ENCODE measurements at regions not wholly inside any gene's neighbourhood (a gene's known extent, or its start where the extent isn't known, plus 50 kb on each side); places are given as distances from the start of the nearest gene placed in this dataset.

DNA sequence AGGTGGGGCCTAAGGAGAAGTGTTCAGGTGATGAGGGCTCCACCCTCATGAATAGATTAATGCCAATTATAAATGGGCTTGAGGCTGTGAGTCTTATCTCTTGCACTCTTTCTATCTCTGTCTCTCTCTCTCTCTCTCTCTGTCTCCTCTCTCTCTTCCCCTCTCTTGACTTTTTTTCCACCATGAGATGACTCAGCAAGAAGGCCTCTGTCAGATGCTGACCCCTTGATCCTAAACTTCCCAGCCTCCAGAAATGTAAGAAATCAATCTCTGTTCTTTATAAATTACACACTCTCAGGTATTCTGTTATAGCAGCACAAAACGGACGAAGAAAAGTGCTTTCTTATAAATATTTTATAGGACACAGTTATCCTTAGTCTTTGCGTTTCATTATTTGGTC is 184.9 kb upstream of the PCDH7 start:
- POLR2A ChIA-PET: no interaction called here

DNA sequence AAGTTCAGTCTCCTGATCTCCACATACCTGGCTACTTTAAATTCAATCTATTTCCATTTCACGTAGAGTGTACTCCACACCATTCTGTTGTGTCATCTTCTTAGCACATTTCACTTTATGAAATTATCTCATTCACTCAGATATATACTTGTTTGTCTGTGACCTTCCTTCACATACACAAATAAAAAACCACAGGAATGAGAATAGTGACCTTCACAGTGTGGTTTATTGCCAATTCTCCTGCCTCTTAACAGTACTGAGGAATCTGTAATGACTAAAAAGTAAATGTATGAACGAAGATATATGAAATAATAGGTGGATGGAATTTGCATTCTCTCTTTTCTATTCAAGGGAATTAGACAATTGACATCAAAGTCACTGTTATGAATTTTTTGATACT is 183.9 kb upstream of the PCDH7 start:
- CTCF ChIA-PET: no interaction called here
- Histone ChIP-seq H3K9me3 (ENCODE audit: control extremely low read depth in 1 of 5, control insufficient read depth in 4 of 5, insufficient read depth in 2 of 5, low read depth in 1 of 5, low read length in 4 of 5) (no peaks in the 10 kb centered on the region), H3K4me1 (ENCODE audit: control extremely low read depth in 1 of 4, control insufficient read depth in 4 of 4, insufficient read depth in 4 of 4, low read length in 3 of 4) (no peaks in the 10 kb centered on the region), H3K27ac (ENCODE audit: insufficient read depth in 1 of 2, low read depth in 1 of 2, low read length in 2 of 2, poor library complexity in 1 of 2, severe bottlenecking in 2 of 2) (no peak overlapping the region), H3K4me3 (ENCODE audit: control insufficient read depth in 1 of 7, extremely low read depth in 1 of 7, insufficient read depth in 4 of 7, low read depth in 2 of 7, low read length in 6 of 7) (no peak overlapping the region), H3K36me3 (ENCODE audit: control insufficient read depth in 4 of 4, insufficient read depth in 4 of 4, low read length in 3 of 4) (no peaks in the 10 kb centered on the region), H3K27me3 (replicated peaks in 2 of 5; ENCODE audit: control insufficient read depth in 4 of 5, insufficient read depth in 5 of 5, low read length in 4 of 5) (no peaks in the 10 kb centered on the region)
- no peak for DNase-seq
- POLR2A ChIA-PET: no interaction called here
- 82% methylated on average over 1 of the region's 2 CpGs for WGBS (ENCODE audit: insufficient coverage)

More for the DNA sequence above, 184.9 kb upstream of the PCDH7 start:
- Histone ChIP-seq H3K9me3 (ENCODE audit: control extremely low read depth in 1 of 5, control insufficient read depth in 4 of 5, insufficient read depth in 2 of 5, low read depth in 1 of 5, low read length in 4 of 5) (no peaks in the 10 kb centered on the region), H3K4me3 (ENCODE audit: control insufficient read depth in 1 of 7, extremely low read depth in 1 of 7, insufficient read depth in 4 of 7, low read depth in 2 of 7, low read length in 6 of 7) (no peak overlapping the region), H3K27ac (ENCODE audit: insufficient read depth in 1 of 2, low read depth in 1 of 2, low read length in 2 of 2, poor library complexity in 1 of 2, severe bottlenecking in 2 of 2) (no peak overlapping the region), H3K36me3 (ENCODE audit: control insufficient read depth in 4 of 4, insufficient read depth in 4 of 4, low read length in 3 of 4) (no peaks in the 10 kb centered on the region), H3K4me1 (ENCODE audit: control extremely low read depth in 1 of 4, control insufficient read depth in 4 of 4, insufficient read depth in 4 of 4, low read length in 3 of 4) (no peaks in the 10 kb centered on the region), H3K27me3 (replicated peaks in 2 of 5; ENCODE audit: control insufficient read depth in 4 of 5, insufficient read depth in 5 of 5, low read length in 4 of 5) (no peaks in the 10 kb centered on the region)
- no peak for DNase-seq
- CTCF ChIA-PET: no interaction called here
- no CpG with 5 or more reads among the region's 3 CpGs for WGBS (ENCODE audit: insufficient coverage)

DNA sequence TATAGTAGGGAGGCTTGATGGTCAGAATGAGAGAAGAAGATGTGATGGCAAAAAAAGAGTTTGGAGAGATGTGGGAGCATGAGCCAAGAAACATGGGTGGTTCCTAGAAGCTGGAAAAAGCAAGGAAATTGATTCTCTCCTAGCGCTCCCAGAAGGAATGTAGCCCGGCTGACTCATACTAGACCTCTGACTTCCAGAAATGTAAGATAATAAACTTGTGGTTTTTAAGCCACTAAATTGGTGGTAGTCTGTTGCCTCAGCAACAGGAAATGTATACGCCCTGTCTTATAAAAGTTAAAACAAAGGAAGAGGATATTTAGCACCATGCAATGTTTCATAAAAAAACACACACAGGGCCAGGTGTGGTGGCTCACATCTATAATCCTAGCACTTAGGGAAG is 182.7 kb upstream of the PCDH7 start:
- no peaks in the 10 kb centered on the region for H3K9me3 ChIP-seq (ENCODE audit: control extremely low read depth in 1 of 5, control insufficient read depth in 4 of 5, insufficient read depth in 2 of 5, low read depth in 1 of 5, low read length in 4 of 5)
- ChIA-PET POLR2A (no interaction called here), CTCF (no interaction called here)
- no peaks in the 10 kb centered on the region for H3K27me3 ChIP-seq (replicated peaks in 2 of 5; ENCODE audit: control insufficient read depth in 4 of 5, insufficient read depth in 5 of 5, low read length in 4 of 5)
- H3K27ac ChIP-seq (ENCODE audit: insufficient read depth in 1 of 2, low read depth in 1 of 2, low read length in 2 of 2, poor library complexity in 1 of 2, severe bottlenecking in 2 of 2): no peak overlapping the region
- H3K4me1 ChIP-seq (ENCODE audit: control extremely low read depth in 1 of 4, control insufficient read depth in 4 of 4, insufficient read depth in 4 of 4, low read length in 3 of 4): no peaks in the 10 kb centered on the region
- H3K36me3 ChIP-seq (ENCODE audit: control insufficient read depth in 4 of 4, insufficient read depth in 4 of 4, low read length in 3 of 4): no peaks in the 10 kb centered on the region
- DNase-seq: no peak
- WGBS (ENCODE audit: insufficient coverage): 60% methylated on average over 1 of the region's 3 CpGs
- H3K4me3 ChIP-seq (ENCODE audit: control insufficient read depth in 1 of 7, extremely low read depth in 1 of 7, insufficient read depth in 4 of 7, low read depth in 2 of 7, low read length in 6 of 7): no peak overlapping the region

DNA sequence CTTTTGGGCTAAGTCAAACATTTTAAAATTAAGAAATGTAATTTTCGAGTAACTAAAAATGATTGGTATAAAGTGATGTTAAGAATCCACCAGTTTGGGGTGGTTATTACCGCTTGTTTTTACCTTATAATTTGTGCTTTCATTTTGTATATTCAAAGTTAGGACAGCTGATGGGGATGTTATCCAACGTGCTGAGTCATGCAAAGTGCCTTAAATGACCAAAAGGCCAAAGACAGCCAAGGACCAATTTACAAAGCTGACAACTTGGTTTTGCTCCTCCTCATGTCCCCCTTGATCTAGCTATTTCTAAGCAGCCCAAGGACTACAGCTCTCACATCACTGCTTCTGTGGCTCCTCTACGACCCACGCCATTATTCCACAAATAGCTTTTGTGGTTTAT is 181.4 kb upstream of the PCDH7 start:
- H3K27me3 ChIP-seq (replicated peaks in 2 of 5; ENCODE audit: control insufficient read depth in 4 of 5, insufficient read depth in 5 of 5, low read length in 4 of 5): no peaks in the 10 kb centered on the region
- 100% methylated on average over 2 of the region's 5 CpGs for WGBS (ENCODE audit: insufficient coverage)
- H3K27ac ChIP-seq (ENCODE audit: insufficient read depth in 1 of 2, low read depth in 1 of 2, low read length in 2 of 2, poor library complexity in 1 of 2, severe bottlenecking in 2 of 2): no peak overlapping the region
- DNase-seq: no peak
- H3K4me3 ChIP-seq (ENCODE audit: control insufficient read depth in 1 of 7, extremely low read depth in 1 of 7, insufficient read depth in 4 of 7, low read depth in 2 of 7, low read length in 6 of 7): no peak overlapping the region
- ChIA-PET CTCF (no interaction called here), POLR2A (no interaction called here)
- H3K36me3 ChIP-seq (ENCODE audit: control insufficient read depth in 4 of 4, insufficient read depth in 4 of 4, low read length in 3 of 4): no peaks in the 10 kb centered on the region
- H3K4me1 ChIP-seq (ENCODE audit: control extremely low read depth in 1 of 4, control insufficient read depth in 4 of 4, insufficient read depth in 4 of 4, low read length in 3 of 4): no peaks in the 10 kb centered on the region
- H3K9me3 ChIP-seq (ENCODE audit: control extremely low read depth in 1 of 5, control insufficient read depth in 4 of 5, insufficient read depth in 2 of 5, low read depth in 1 of 5, low read length in 4 of 5): no peaks in the 10 kb centered on the region

DNA sequence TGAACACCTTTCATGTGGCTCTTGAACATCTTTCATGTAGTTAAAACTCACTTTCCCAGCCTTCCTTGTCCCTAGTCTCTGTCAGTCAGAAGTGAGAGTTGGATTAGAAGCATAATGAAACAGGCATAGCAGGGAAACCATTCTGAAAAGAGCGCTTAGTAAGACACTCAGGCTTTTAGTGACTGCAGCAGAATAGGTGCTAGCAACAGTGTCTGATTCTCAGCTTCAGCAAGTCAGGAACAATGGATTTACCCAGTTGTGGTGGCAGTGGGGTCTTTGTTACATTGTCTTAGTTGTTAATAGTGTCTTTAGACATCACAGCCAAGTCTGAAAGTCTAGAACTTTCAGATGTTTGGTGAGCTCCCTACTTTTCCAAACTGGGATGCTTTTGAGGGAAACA is 177.1 kb upstream of the PCDH7 start:
- POLR2A ChIA-PET: no interaction called here
- Histone ChIP-seq H3K4me3 (ENCODE audit: control insufficient read depth in 1 of 7, extremely low read depth in 1 of 7, insufficient read depth in 4 of 7, low read depth in 2 of 7, low read length in 6 of 7) (no peak overlapping the region), H3K36me3 (ENCODE audit: control insufficient read depth in 4 of 4, insufficient read depth in 4 of 4, low read length in 3 of 4) (no peaks in the 10 kb centered on the region), H3K27me3 (replicated peaks in 2 of 5; ENCODE audit: control insufficient read depth in 4 of 5, insufficient read depth in 5 of 5, low read length in 4 of 5) (no peaks in the 10 kb centered on the region), H3K9me3 (ENCODE audit: control extremely low read depth in 1 of 5, control insufficient read depth in 4 of 5, insufficient read depth in 2 of 5, low read depth in 1 of 5, low read length in 4 of 5) (no peaks in the 10 kb centered on the region), H3K4me1 (ENCODE audit: control extremely low read depth in 1 of 4, control insufficient read depth in 4 of 4, insufficient read depth in 4 of 4, low read length in 3 of 4) (no peaks in the 10 kb centered on the region), H3K27ac (ENCODE audit: insufficient read depth in 1 of 2, low read depth in 1 of 2, low read length in 2 of 2, poor library complexity in 1 of 2, severe bottlenecking in 2 of 2) (no peak overlapping the region)
- no peak for DNase-seq
- CTCF ChIA-PET: no interaction called here
- WGBS (ENCODE audit: insufficient coverage): 100% methylated on average over 1 of the region's 1 CpG

DNA sequence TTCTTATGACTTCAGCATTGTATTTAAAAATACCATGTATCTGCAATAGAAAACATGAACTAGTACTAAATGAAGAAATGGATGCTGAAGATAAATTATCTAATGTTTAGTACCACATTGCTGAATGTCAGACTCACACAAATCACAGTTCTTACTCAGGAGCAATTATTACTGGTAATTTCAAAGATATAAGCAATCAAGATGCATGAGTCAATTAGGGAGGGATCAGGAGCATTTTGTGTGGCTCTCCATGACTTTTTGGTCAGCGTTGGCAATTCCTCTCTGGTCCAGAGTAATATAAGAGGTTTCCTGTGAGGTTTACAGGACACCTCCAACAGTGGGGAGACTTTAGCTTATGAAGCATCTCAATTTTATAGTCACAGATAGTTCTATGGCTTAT is 167.0 kb upstream of the PCDH7 start:
- DNase-seq: no peak
- WGBS (ENCODE audit: insufficient coverage): 100% methylated on average over 1 of the region's 1 CpG
- Histone ChIP-seq H3K4me3 (ENCODE audit: control insufficient read depth in 1 of 7, extremely low read depth in 1 of 7, insufficient read depth in 4 of 7, low read depth in 2 of 7, low read length in 6 of 7) (no peak overlapping the region), H3K27ac (ENCODE audit: insufficient read depth in 1 of 2, low read depth in 1 of 2, low read length in 2 of 2, poor library complexity in 1 of 2, severe bottlenecking in 2 of 2) (no peak overlapping the region), H3K9me3 (ENCODE audit: control extremely low read depth in 1 of 5, control insufficient read depth in 4 of 5, insufficient read depth in 2 of 5, low read depth in 1 of 5, low read length in 4 of 5) (no peaks in the 10 kb centered on the region), H3K27me3 (replicated peaks in 2 of 5; ENCODE audit: control insufficient read depth in 4 of 5, insufficient read depth in 5 of 5, low read length in 4 of 5) (no peaks in the 10 kb centered on the region), H3K36me3 (ENCODE audit: control insufficient read depth in 4 of 4, insufficient read depth in 4 of 4, low read length in 3 of 4) (no peaks in the 10 kb centered on the region), H3K4me1 (ENCODE audit: control extremely low read depth in 1 of 4, control insufficient read depth in 4 of 4, insufficient read depth in 4 of 4, low read length in 3 of 4) (no peaks in the 10 kb centered on the region)
- ChIA-PET CTCF (no interaction called here), POLR2A (no interaction called here)

DNA sequence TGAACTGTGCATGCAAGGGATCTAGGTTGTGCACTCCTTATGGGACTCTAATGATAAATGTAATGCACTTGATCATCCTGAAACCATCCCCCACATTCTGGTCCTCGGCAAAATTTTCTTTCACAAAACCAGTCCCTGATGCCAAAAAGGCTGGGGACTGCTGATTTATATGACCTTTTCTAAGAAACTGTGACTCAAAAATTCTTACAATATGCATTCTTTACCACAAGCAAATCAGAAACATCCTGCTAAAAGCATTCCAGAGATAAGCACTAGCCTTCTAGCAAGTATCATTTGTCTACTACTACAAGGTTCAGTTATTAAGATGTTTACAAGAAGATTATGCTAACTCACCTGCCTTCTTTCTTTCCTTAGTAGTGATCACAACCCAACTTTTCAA is 166.5 kb upstream of the PCDH7 start:
- ChIA-PET POLR2A (no interaction called here), CTCF (no interaction called here)
- Histone ChIP-seq H3K27ac (ENCODE audit: insufficient read depth in 1 of 2, low read depth in 1 of 2, low read length in 2 of 2, poor library complexity in 1 of 2, severe bottlenecking in 2 of 2) (no peak overlapping the region), H3K4me1 (ENCODE audit: control extremely low read depth in 1 of 4, control insufficient read depth in 4 of 4, insufficient read depth in 4 of 4, low read length in 3 of 4) (no peaks in the 10 kb centered on the region), H3K4me3 (ENCODE audit: control insufficient read depth in 1 of 7, extremely low read depth in 1 of 7, insufficient read depth in 4 of 7, low read depth in 2 of 7, low read length in 6 of 7) (no peak overlapping the region), H3K27me3 (replicated peaks in 2 of 5; ENCODE audit: control insufficient read depth in 4 of 5, insufficient read depth in 5 of 5, low read length in 4 of 5) (no peaks in the 10 kb centered on the region), H3K9me3 (ENCODE audit: control extremely low read depth in 1 of 5, control insufficient read depth in 4 of 5, insufficient read depth in 2 of 5, low read depth in 1 of 5, low read length in 4 of 5) (no peaks in the 10 kb centered on the region), H3K36me3 (ENCODE audit: control insufficient read depth in 4 of 4, insufficient read depth in 4 of 4, low read length in 3 of 4) (no peaks in the 10 kb centered on the region)
- no peak for DNase-seq
- 67% methylated on average over 1 of the region's 1 CpG for WGBS (ENCODE audit: insufficient coverage)

DNA sequence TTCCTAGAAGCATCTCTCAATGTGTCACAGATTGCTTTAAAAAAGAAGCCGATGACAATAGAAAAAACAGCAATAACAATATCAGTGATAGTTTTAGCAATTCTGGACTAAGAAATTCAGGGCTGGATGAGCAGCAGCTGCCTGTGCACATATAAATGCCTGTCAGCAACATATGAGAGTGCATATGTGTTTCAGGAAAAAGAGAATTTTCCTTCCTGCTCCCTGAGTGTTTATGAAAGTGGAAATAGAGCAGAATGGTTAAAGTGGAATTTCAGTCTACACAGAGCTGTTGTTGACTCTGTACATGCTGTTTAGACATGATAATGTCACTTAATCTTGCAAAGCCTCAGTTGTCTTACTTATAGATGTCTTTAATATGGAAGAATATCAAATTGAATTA is 164.4 kb upstream of the PCDH7 start:
- no peak overlapping the region for H3K4me3 ChIP-seq (ENCODE audit: control insufficient read depth in 1 of 7, extremely low read depth in 1 of 7, insufficient read depth in 4 of 7, low read depth in 2 of 7, low read length in 6 of 7)
- no peaks in the 10 kb centered on the region for H3K9me3 ChIP-seq (ENCODE audit: control extremely low read depth in 1 of 5, control insufficient read depth in 4 of 5, insufficient read depth in 2 of 5, low read depth in 1 of 5, low read length in 4 of 5)
- H3K4me1 ChIP-seq (ENCODE audit: control extremely low read depth in 1 of 4, control insufficient read depth in 4 of 4, insufficient read depth in 4 of 4, low read length in 3 of 4): no peaks in the 10 kb centered on the region
- no peak overlapping the region for H3K27ac ChIP-seq (ENCODE audit: insufficient read depth in 1 of 2, low read depth in 1 of 2, low read length in 2 of 2, poor library complexity in 1 of 2, severe bottlenecking in 2 of 2)
- ChIA-PET POLR2A (no interaction called here), CTCF (no interaction called here)
- H3K36me3 ChIP-seq (ENCODE audit: control insufficient read depth in 4 of 4, insufficient read depth in 4 of 4, low read length in 3 of 4): no peaks in the 10 kb centered on the region
- H3K27me3 ChIP-seq (replicated peaks in 2 of 5; ENCODE audit: control insufficient read depth in 4 of 5, insufficient read depth in 5 of 5, low read length in 4 of 5): no peaks in the 10 kb centered on the region
- no peak for DNase-seq
- WGBS (ENCODE audit: insufficient coverage): no CpG with 5 or more reads among the region's 1 CpG
